ENCODE measurements at regions not wholly inside any gene's neighbourhood (a gene's known extent, or its start where the extent isn't known, plus 50 kb on each side); places are given as distances from the start of the nearest gene placed in this dataset.

GRCh38 chrX:8907688-8908087 is 106.5 kb upstream of the FAM9A start:
- no peak for TF ChIP-seq CTCF (IDR thresholded peaks at IDR 0.05; ENCODE audit: low read depth, low read length)
- no peak for DNase-seq (ENCODE audit: extremely low read depth, low read depth)

- DNase-seq (ENCODE audit: extremely low read depth, low read depth) = no peak
- TF ChIP-seq CTCF (IDR thresholded peaks at IDR 0.05; ENCODE audit: low read depth, low read length) = no peak
Measured at GRCh38 chrX:8906299-8906938, 105.2 kb upstream of the FAM9A start.

- no peak for DNase-seq (ENCODE audit: extremely low read depth, low read depth)
Measured at GRCh38 chrX:8897259-8897658, 96.1 kb upstream of the FAM9A start.

GRCh38 chrX:8890794-8891193 is 89.6 kb upstream of the FAM9A start:
- no peak for TF ChIP-seq CTCF (IDR thresholded peaks at IDR 0.05; ENCODE audit: low read depth, low read length)
- DNase-seq (ENCODE audit: extremely low read depth, low read depth) = no peak

More at GRCh38 chrX:8897259-8897658, 96.1 kb upstream of the FAM9A start:
- TF ChIP-seq CTCF (IDR thresholded peaks at IDR 0.05; ENCODE audit: low read depth, low read length) = no peak

GRCh38 chrX:8887004-8887403 is 85.8 kb upstream of the FAM9A start:
- no peak for TF ChIP-seq CTCF (IDR thresholded peaks at IDR 0.05; ENCODE audit: low read depth, low read length)
- DNase-seq (ENCODE audit: extremely low read depth, low read depth) = no peak

GRCh38 chrX:8879750-8880149 is 78.6 kb upstream of the FAM9A start:
- TF ChIP-seq CTCF (IDR thresholded peaks at IDR 0.05; ENCODE audit: low read depth, low read length) = peak; percentile 50
- DNase-seq (ENCODE audit: extremely low read depth, low read depth) = no peak

GRCh38 chrX:8873956-8874355 is 72.8 kb upstream of the FAM9A start:
- no peak for DNase-seq (ENCODE audit: extremely low read depth, low read depth)
- TF ChIP-seq CTCF (IDR thresholded peaks at IDR 0.05; ENCODE audit: low read depth, low read length) = no peak
